ENCODE measurements at regions not wholly inside any gene's neighbourhood (a gene's known extent, or its start where the extent isn't known, plus 50 kb on each side); places are given as distances from the start of the nearest gene placed in this dataset.

DNA sequence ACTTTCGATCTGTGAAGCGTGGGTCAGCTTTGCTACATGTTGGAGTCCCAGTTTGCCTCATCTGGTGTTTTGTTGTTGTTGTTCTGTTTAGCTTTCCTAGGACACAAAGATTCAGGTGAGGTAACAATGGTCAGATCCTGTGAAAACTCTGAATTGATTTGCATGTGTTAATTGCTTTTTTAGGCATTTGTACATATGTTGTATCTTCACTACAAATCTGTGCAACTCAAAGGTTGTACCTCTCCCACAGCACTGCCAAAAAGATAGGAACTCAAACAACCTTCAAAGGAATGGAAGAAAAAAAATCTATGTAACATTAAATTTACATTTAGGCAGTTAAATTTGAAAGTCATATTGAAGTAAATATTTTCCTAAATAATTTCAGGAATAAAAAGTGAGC lies 518.5 kb upstream of the TENM4 start:
- TF ChIP-seq SUZ12 (IDR thresholded peaks at IDR 0.05; ENCODE audit: low read length) (no peak), SRF (IDR thresholded peaks at IDR 0.05; ENCODE audit: low read depth, low read length) (no peak), CBX8 (IDR thresholded peaks at IDR 0.05; ENCODE audit: borderline replicate concordance, low read depth, low read length) (no peak), RFX5 (IDR thresholded peaks at IDR 0.05; ENCODE audit: borderline replicate concordance, low read depth, low read length) (no peak), SIX5 (IDR thresholded peaks at IDR 0.05; ENCODE audit: low read depth, low read length) (no peak), TAF7 (optimal IDR thresholded peaks at IDR 0.05; ENCODE audit: borderline replicate concordance, low read depth, low read length) (no peak), SIRT6 (IDR thresholded peaks at IDR 0.05; ENCODE audit: low read length) (no peak), POU5F1 (IDR thresholded peaks at IDR 0.05; ENCODE audit: low read depth, low read length) (no peak), CREB1 (IDR thresholded peaks at IDR 0.05) (no peak), GTF2F1 (IDR thresholded peaks at IDR 0.05; ENCODE audit: borderline replicate concordance, low read depth, low read length) (no peak), NRF1 (IDR thresholded peaks at IDR 0.05; ENCODE audit: low read depth, low read length) (no peak)
- no peak overlapping the region for H3K4me3 ChIP-seq (ENCODE audit: extremely low read depth in 1 of 4, insufficient read depth in 2 of 4, low read depth in 3 of 4, low read length in 4 of 4)
- H3K23me2 ChIP-seq (ENCODE audit: low read depth, low read length), result no peaks in the 10 kb centered on the region
- H2BK20ac ChIP-seq (ENCODE audit: low read length), result no peak overlapping the region
- H3K4me2 ChIP-seq (ENCODE audit: insufficient read depth in 1 of 2, low read depth in 2 of 2, low read length in 2 of 2), result no peak overlapping the region
- H3K23ac ChIP-seq (ENCODE audit: insufficient read length), result no peak overlapping the region
- no peak overlapping the region for H4K91ac ChIP-seq (replicated peaks; ENCODE audit: insufficient read length, low read length)
- H3K36me3 ChIP-seq (ENCODE audit: control insufficient read depth in 2 of 4, insufficient read depth in 4 of 4, low read length in 3 of 4), result no peaks in the 10 kb centered on the region
- H2BK120ac ChIP-seq (replicated peaks; ENCODE audit: low read depth, low read length), result no peak overlapping the region
- H2BK12ac ChIP-seq (ENCODE audit: low read depth, low read length), result no peak overlapping the region
- H3K56ac ChIP-seq (replicated peaks; ENCODE audit: insufficient read length, low read depth, low read length), result no peak overlapping the region
- no peak for FAIRE-seq
- no peak overlapping the region for H3K9ac ChIP-seq (replicated peaks in 1 of 4; ENCODE audit: extremely low read depth in 1 of 4, low read depth in 3 of 4, low read length in 3 of 4)
- no peak overlapping the region for H2AFZ ChIP-seq (ENCODE audit: low read length)
- no peaks in the 10 kb centered on the region for H3K79me2 ChIP-seq (ENCODE audit: control insufficient read depth in 1 of 2, insufficient read depth in 2 of 2, low read length in 2 of 2)
- H3K4ac ChIP-seq (replicated peaks; ENCODE audit: insufficient read length, low read depth, low read length), result no peak overlapping the region
- peaks cover 4 to 6% of the 10 kb centered on the region in 2 experiments; a peak in 2 of 4 replicates for H3K9me3 ChIP-seq (ENCODE audit: insufficient read depth in 2 of 2, low read depth in 1 of 2, low read length in 1 of 2)
- no peak overlapping the region for H4K8ac ChIP-seq (ENCODE audit: extremely low read depth, insufficient read depth, low read length)
- no peaks in the 10 kb centered on the region for H4K20me1 ChIP-seq (replicated peaks in 1 of 2; ENCODE audit: control insufficient read depth in 1 of 2, insufficient read depth in 2 of 2, low read length in 2 of 2)
- H3K18ac ChIP-seq (ENCODE audit: extremely low read depth, low read length), result no peak overlapping the region
- H3K4me1 ChIP-seq (replicated peaks in 1 of 4; ENCODE audit: control insufficient read depth in 3 of 4, insufficient read depth in 4 of 4, low read length in 3 of 4), result no peaks in the 10 kb centered on the region
- H2AK5ac ChIP-seq (ENCODE audit: low read depth, low read length), result no peak overlapping the region
- no peak for DNase-seq (ENCODE audit: low read depth in 1 of 2, low spot score in 2 of 2)
- no peak overlapping the region for H2BK15ac ChIP-seq (ENCODE audit: low read length)
- ChIA-PET CTCF (ENCODE audit: partially characterized antibody) (no interaction called here), POLR2A (ENCODE audit: partially characterized antibody) (no interaction called here)
- no peak overlapping the region for H4K5ac ChIP-seq (ENCODE audit: insufficient read length, low read depth, low read length)
- no peak overlapping the region for H3K14ac ChIP-seq (ENCODE audit: insufficient read length)
- no peak overlapping the region for H3K27ac ChIP-seq (ENCODE audit: low read depth, low read length)
- no peaks in the 10 kb centered on the region for H3K79me1 ChIP-seq (ENCODE audit: low read depth, low read length)
- WGBS, 2 experiments (ENCODE audit: extremely low coverage in 1 of 2, insufficient coverage in 1 of 2, insufficient read length in 1 of 2, insufficient replicate concordance in 2 of 2, low coverage in 1 of 2, low lambda C conversion rate in 2 of 2, missing lambda C conversion rate in 1 of 2), result 93% methylated on average over 2 of the region's 2 CpGs; no CpG with 5 or more reads in 1 of the 2 experiments
- H2BK5ac ChIP-seq (ENCODE audit: low read depth, low read length), result no peak overlapping the region
- no peaks in the 10 kb centered on the region for H3K27me3 ChIP-seq (replicated peaks in 1 of 4; ENCODE audit: control insufficient read depth in 3 of 4, extremely low read depth in 1 of 4, insufficient read depth in 3 of 4, low read length in 3 of 4)

Measured in H1 (cell line).